ENCODE measurements at regions not wholly inside any gene's neighbourhood (a gene's known extent, or its start where the extent isn't known, plus 50 kb on each side); places are given as distances from the start of the nearest gene placed in this dataset.

GRCh38 chr7:153036396-153037063, 277.0 kb downstream of the ACTR3B start:
- Histone ChIP-seq H3K9me3 (no peaks in the 10 kb centered on the region), H3K27ac (no peak overlapping the region), H3K27me3 (no peaks in the 10 kb centered on the region), H3K4me3 (replicated peaks in 1 of 3) (no peak overlapping the region), H3K4me1 (no peaks in the 10 kb centered on the region), H3K36me3 (no peaks in the 10 kb centered on the region)
- TF ChIP-seq POLR2A (IDR thresholded peaks at IDR 0.05) (no peak), CTCF (IDR thresholded peaks at IDR 0.05) (no peak)
- intact Hi-C loops (cut with DNase I): no loop called here
- WGBS, 2 donors: 79 to 83% methylated on average over 4 of the region's 4 CpGs
- no peak for DNase-seq

GRCh38 chr7:153043440-153043839, 283.9 kb downstream of the ACTR3B start:
- H3K4me1 ChIP-seq: no peaks in the 10 kb centered on the region
- no peak overlapping the region for H3K27ac ChIP-seq
- H3K9me3 ChIP-seq: no peaks in the 10 kb centered on the region
- intact Hi-C loops (cut with DNase I): no loop called here
- no peaks in the 10 kb centered on the region for H3K27me3 ChIP-seq
- no peak overlapping the region for H3K4me3 ChIP-seq (replicated peaks in 1 of 3)
- no peaks in the 10 kb centered on the region for H3K36me3 ChIP-seq
- DNase-seq: no peak
- WGBS, 2 donors: 88 to 89% methylated on average over 6 to 7 of the region's 9 CpGs
- TF ChIP-seq POLR2A (IDR thresholded peaks at IDR 0.05) (no peak), CTCF (IDR thresholded peaks at IDR 0.05) (no peak)

- no peak for TF ChIP-seq POLR2A (IDR thresholded peaks at IDR 0.05)
- no peak for TF ChIP-seq CTCF (IDR thresholded peaks at IDR 0.05)
- DNase-seq: no peak
- intact Hi-C loops (cut with DNase I): no loop called here
Observed at GRCh38 chr7:153044981-153045380, 285.4 kb downstream of the ACTR3B start.

DNA sequence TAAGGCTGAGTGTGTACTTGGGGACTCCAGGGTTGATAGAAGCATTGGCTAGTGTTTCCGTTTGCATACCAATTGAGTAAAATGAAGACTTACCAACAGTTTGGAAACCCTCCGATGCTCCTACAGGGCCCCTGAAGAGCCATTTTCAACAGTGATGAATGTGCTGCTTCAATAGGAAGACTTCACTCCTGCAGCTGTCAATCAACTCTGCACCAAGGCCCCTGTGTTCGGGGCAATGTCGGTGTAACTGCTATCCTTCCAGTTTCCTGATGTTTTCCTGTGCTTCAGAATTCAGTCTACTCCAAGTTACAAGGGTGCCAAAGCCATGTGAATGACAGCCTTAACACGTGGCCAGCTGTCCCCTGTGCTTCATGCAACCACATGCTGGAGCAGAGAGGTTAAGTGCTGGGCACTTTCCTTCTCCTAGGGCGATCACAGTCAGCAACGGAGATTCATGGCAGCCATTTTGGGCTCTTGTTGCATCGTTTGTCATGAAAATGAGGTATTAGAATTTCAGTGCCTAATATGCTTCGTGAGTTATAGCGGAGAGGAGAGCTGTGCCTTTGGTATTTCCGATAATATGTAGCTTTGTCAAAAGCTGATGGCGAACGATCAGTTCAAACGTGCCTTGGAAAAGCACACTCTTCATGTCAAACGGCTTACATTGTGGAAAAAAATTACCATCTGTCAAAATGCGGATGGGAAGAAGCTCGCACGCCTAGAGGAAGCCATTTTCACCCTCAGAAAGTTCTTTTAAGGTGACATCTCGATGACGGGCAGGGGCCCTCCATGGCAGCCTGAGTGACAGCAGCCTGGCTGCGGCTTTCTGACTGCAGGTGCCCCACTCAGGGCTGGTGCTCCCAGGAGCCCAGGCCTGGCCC, 287.8 kb downstream of the ACTR3B start:
- WGBS, 2 donors: 86 to 92% methylated on average over 19 to 21 of the region's 21 CpGs
- no peaks in the 10 kb centered on the region for H3K36me3 ChIP-seq
- no peaks in the 10 kb centered on the region for H3K27me3 ChIP-seq
- TF ChIP-seq CTCF (IDR thresholded peaks at IDR 0.05) (no peak), POLR2A (IDR thresholded peaks at IDR 0.05) (no peak)
- no peak overlapping the region for H3K4me3 ChIP-seq (replicated peaks in 1 of 3)
- no peak overlapping the region for H3K27ac ChIP-seq
- no peaks in the 10 kb centered on the region for H3K9me3 ChIP-seq
- H3K4me1 ChIP-seq: no peaks in the 10 kb centered on the region
- no peak for DNase-seq
- intact Hi-C loops (cut with DNase I): no loop called here

More at GRCh38 chr7:153044981-153045380, 285.4 kb downstream of the ACTR3B start:
- Histone ChIP-seq H3K27me3 (no peaks in the 10 kb centered on the region), H3K27ac (no peak overlapping the region), H3K36me3 (no peaks in the 10 kb centered on the region), H3K4me1 (no peaks in the 10 kb centered on the region), H3K4me3 (replicated peaks in 1 of 3) (no peak overlapping the region), H3K9me3 (no peaks in the 10 kb centered on the region)

GRCh38 chr7:153052206-153052605, 292.7 kb downstream of the ACTR3B start:
- Histone ChIP-seq H3K36me3 (no peaks in the 10 kb centered on the region), H3K27ac (no peak overlapping the region), H3K27me3 (no peaks in the 10 kb centered on the region), H3K9me3 (no peaks in the 10 kb centered on the region), H3K4me1 (no peaks in the 10 kb centered on the region), H3K4me3 (replicated peaks in 1 of 3) (no peak overlapping the region)
- no peak for DNase-seq
- WGBS, 2 donors: 64 to 74% methylated on average over 5 of the region's 5 CpGs
- TF ChIP-seq CTCF (IDR thresholded peaks at IDR 0.05): no peak
- intact Hi-C loops (cut with DNase I): no loop called here

Data from thyroid gland (tissue), 4 donors.